ENCODE measurements at regions not wholly inside any gene's neighbourhood (a gene's known extent, or its start where the extent isn't known, plus 50 kb on each side); places are given as distances from the start of the nearest gene placed in this dataset.

- no peak overlapping the region for H3K27ac Mint-ChIP-seq
- Histone ChIP-seq H4K20me1 (ENCODE audit: control insufficient read depth, insufficient read depth, low read length, poor library complexity, severe bottlenecking) (no peaks in the 10 kb centered on the region), H3K4me1 (ENCODE audit: control insufficient read depth in 2 of 2, insufficient read depth in 2 of 2, low read length in 2 of 2) (no peaks in the 10 kb centered on the region), H3K27me3 (replicated peaks in 1 of 4; ENCODE audit: control extremely low read depth in 1 of 4, control insufficient read depth in 3 of 4, insufficient read depth in 4 of 4, low read length in 3 of 4) (no peaks in the 10 kb centered on the region), H3K27ac (ENCODE audit: low read length in 2 of 2) (no peak overlapping the region), H3K79me2 (ENCODE audit: control insufficient read depth, insufficient read depth, low read length) (no peaks in the 10 kb centered on the region), H3K9ac (ENCODE audit: low read length) (no peak overlapping the region), H3K36me3 (replicated peaks in 1 of 2; ENCODE audit: control extremely low read depth in 1 of 2, control insufficient read depth in 1 of 2, extremely low read depth in 1 of 2, insufficient read depth in 2 of 2, low read length in 1 of 2) (no peaks in the 10 kb centered on the region), H3K9me3 (ENCODE audit: control extremely low read depth in 1 of 3, control insufficient read depth in 2 of 3, insufficient read depth in 1 of 3, low read length in 2 of 3) (peaks cover 0 to 18% (median 0%) of the 10 kb centered on the region in 3 donors), H3K4me2 (replicated peaks; ENCODE audit: low read depth, low read length, poor library complexity, severe bottlenecking) (no peak overlapping the region), H2AFZ (ENCODE audit: insufficient read depth, low read depth, low read length, poor library complexity, severe bottlenecking) (no peak overlapping the region), H3K4me3 (ENCODE audit: control extremely low read depth in 1 of 5, extremely low read depth in 1 of 5, insufficient read depth in 1 of 5, low read depth in 2 of 5, low read length in 4 of 5) (no peak overlapping the region)
- ChIA-PET POLR2A (no interaction called here), CTCF (no interaction called here)
- no peak for ATAC-seq (ENCODE audit: low read depth)
- H3K27me3 Mint-ChIP-seq: no peaks in the 10 kb centered on the region
- peaks cover 3% of the 10 kb centered on the region for H3K9me3 Mint-ChIP-seq (ENCODE audit: insufficient read depth)
- no peaks in the 10 kb centered on the region for H3K4me1 Mint-ChIP-seq
- no peak for DNase-seq
- no peak overlapping the region for H3K4me3 Mint-ChIP-seq
- 73% methylated on average over 7 of the region's 7 CpGs for WGBS (ENCODE audit: insufficient coverage)
- intact Hi-C loops (cut with micrococcal nuclease): no loop called here
- TF ChIP-seq EZH2 (IDR thresholded peaks at IDR 0.05; ENCODE audit: borderline replicate concordance, insufficient read depth, low read depth, low read length, poor library complexity, severe bottlenecking) (no peak), CTCF (IDR thresholded peaks at IDR 0.05) (no peak)
These were observed 191.0 kb upstream of the SOX1 start for GRCh38 chr13:111875915-111876314.

- Mint-ChIP-seq H3K4me1 (no peaks in the 10 kb centered on the region), H3K27me3 (no peaks in the 10 kb centered on the region), H3K9me3 (ENCODE audit: insufficient read depth) (peaks cover 3% of the 10 kb centered on the region), H3K4me3 (no peak overlapping the region), H3K27ac (no peak overlapping the region)
- Histone ChIP-seq H3K9me3 (ENCODE audit: control extremely low read depth in 1 of 3, control insufficient read depth in 2 of 3, insufficient read depth in 1 of 3, low read length in 2 of 3) (peaks cover 0 to 18% (median 0%) of the 10 kb centered on the region in 3 donors), H3K4me1 (ENCODE audit: control insufficient read depth in 2 of 2, insufficient read depth in 2 of 2, low read length in 2 of 2) (no peaks in the 10 kb centered on the region), H3K27ac (ENCODE audit: low read length in 2 of 2) (no peak overlapping the region), H2AFZ (ENCODE audit: insufficient read depth, low read depth, low read length, poor library complexity, severe bottlenecking) (no peak overlapping the region), H3K4me3 (ENCODE audit: control extremely low read depth in 1 of 5, extremely low read depth in 1 of 5, insufficient read depth in 1 of 5, low read depth in 2 of 5, low read length in 4 of 5) (no peak overlapping the region), H3K27me3 (replicated peaks in 1 of 4; ENCODE audit: control extremely low read depth in 1 of 4, control insufficient read depth in 3 of 4, insufficient read depth in 4 of 4, low read length in 3 of 4) (no peaks in the 10 kb centered on the region), H3K79me2 (ENCODE audit: control insufficient read depth, insufficient read depth, low read length) (no peaks in the 10 kb centered on the region), H3K36me3 (replicated peaks in 1 of 2; ENCODE audit: control extremely low read depth in 1 of 2, control insufficient read depth in 1 of 2, extremely low read depth in 1 of 2, insufficient read depth in 2 of 2, low read length in 1 of 2) (no peaks in the 10 kb centered on the region), H3K9ac (ENCODE audit: low read length) (no peak overlapping the region), H3K4me2 (replicated peaks; ENCODE audit: low read depth, low read length, poor library complexity, severe bottlenecking) (no peak overlapping the region), H4K20me1 (ENCODE audit: control insufficient read depth, insufficient read depth, low read length, poor library complexity, severe bottlenecking) (no peaks in the 10 kb centered on the region)
- DNase-seq (no peak), ATAC-seq (ENCODE audit: low read depth) (no peak)
- ChIA-PET POLR2A (no interaction called here), CTCF (no interaction called here)
- WGBS (ENCODE audit: insufficient coverage): 79% methylated on average over 4 of the region's 4 CpGs
- no peak for TF ChIP-seq CTCF (IDR thresholded peaks at IDR 0.05)
- no peak for TF ChIP-seq EZH2 (IDR thresholded peaks at IDR 0.05; ENCODE audit: borderline replicate concordance, insufficient read depth, low read depth, low read length, poor library complexity, severe bottlenecking)
- intact Hi-C loops (cut with micrococcal nuclease): no loop called here
These were observed 190.4 kb upstream of the SOX1 start for GRCh38 chr13:111876506-111876905.

Data from B cell (primary cell).